Prostate gland (tissue), 2 donors: ENCODE measurements at regions not wholly inside any gene's neighbourhood (a gene's known extent, or its start where the extent isn't known, plus 50 kb on each side); places are given as distances from the start of the nearest gene placed in this dataset.

Source experiments
- POLR2A ChIP-seq: fragments of 450-650 bp; IDR thresholded peaks from one replicate; pipeline ENCODE4 v1.6.1; 2016; ENCODE audit warnings: antibody characterized with exemption, mild to moderate bottlenecking
- TF ChIP-seq, protein P1 (sequence below), 4 experiments: fragments of 200-600 bp in 2 of 4; fragments of 450-650 bp in 2 of 4; sonication (generic) in 2 of 4; IDR thresholded peaks; 1 replicate in 3 of 4; 2 replicates in 1 of 4; pipeline ENCODE4 v1.5.1; 2016 to 2019; ENCODE audit warnings: antibody characterized with exemption in 4 of 4, mild to moderate bottlenecking in 2 of 4, moderate library complexity in 2 of 4

DNA sequence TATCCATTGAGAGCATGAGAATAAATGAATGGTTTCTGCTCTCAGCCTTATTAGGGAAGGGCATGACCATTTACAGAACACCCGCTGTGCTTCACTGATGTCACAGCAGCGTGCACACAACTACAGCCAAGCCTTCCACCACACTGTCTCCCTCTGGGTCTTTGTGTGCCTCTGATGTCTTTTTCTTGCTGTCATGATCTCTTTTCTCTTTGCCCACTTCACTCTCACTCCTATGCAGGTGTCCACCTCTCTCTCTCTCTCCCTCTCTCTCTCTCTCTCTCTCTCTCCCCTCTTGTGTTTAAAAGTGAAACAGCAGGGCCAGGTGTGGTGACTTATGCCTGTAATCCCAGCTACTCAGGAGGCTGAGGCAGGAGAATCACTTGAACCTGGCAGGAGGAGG lies 232.5 kb upstream of the JUN start:
- no peak for TF ChIP-seq POLR2A
- TF ChIP-seq, protein P1, sequence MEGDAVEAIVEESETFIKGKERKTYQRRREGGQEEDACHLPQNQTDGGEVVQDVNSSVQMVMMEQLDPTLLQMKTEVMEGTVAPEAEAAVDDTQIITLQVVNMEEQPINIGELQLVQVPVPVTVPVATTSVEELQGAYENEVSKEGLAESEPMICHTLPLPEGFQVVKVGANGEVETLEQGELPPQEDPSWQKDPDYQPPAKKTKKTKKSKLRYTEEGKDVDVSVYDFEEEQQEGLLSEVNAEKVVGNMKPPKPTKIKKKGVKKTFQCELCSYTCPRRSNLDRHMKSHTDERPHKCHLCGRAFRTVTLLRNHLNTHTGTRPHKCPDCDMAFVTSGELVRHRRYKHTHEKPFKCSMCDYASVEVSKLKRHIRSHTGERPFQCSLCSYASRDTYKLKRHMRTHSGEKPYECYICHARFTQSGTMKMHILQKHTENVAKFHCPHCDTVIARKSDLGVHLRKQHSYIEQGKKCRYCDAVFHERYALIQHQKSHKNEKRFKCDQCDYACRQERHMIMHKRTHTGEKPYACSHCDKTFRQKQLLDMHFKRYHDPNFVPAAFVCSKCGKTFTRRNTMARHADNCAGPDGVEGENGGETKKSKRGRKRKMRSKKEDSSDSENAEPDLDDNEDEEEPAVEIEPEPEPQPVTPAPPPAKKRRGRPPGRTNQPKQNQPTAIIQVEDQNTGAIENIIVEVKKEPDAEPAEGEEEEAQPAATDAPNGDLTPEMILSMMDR (IDR thresholded peaks at IDR 0.05), result peak in 1 of 4 experiments; percentile 8
